DMS153 treated with DMSO at 0.1 percent for 48 hours (cell line): ENCODE measurements at regions not wholly inside any gene's neighbourhood (a gene's known extent, or its start where the extent isn't known, plus 50 kb on each side); places are given as distances from the start of the nearest gene placed in this dataset.

Experiments used
- DNase-seq: peaks from one replicate; lab custom pipeline; 2025; ENCODE audit not compliant: unreplicated experiment; lab: John Stamatoyannopoulos, UW

DNA sequence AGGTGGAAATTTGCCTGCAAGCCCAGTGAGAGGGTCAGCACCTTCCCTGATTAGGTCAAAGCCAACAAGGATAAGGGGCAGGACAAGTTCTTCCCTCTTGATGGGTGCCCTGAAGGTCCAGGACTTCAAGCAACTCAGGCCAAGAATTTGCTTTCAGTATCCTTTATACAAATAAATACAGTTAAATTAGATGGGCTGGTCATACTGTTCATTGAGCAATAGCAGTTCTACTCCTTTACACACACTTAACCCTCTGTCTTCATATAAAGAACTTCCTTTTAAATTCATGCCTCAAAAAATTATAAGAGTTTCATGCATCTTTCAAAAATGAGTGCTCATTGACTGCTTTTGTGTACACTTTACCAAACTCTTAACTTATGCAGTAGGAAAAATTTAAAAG, 392.0 kb downstream of the SPRY1 start:
- no peak for DNase-seq

DNA sequence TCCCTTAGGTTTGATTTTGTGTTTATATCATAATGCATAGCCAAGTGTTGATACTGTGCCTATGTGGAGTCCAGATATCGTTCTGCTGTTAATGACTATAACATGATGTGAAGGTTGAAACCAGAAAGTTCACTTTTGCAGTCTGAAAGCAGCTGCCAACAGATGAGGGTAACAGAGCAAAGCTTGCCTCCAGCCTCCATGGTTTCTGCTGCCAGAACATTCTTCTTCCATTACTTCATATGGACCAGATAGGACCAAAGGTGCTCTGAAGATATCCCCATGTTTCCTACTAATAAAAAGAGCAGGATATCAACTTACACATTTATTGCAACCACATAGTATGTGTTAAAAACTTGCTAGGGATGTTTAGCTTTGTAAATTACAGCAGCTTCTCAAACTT, 394.1 kb downstream of the SPRY1 start:
- no peak for DNase-seq

DNA sequence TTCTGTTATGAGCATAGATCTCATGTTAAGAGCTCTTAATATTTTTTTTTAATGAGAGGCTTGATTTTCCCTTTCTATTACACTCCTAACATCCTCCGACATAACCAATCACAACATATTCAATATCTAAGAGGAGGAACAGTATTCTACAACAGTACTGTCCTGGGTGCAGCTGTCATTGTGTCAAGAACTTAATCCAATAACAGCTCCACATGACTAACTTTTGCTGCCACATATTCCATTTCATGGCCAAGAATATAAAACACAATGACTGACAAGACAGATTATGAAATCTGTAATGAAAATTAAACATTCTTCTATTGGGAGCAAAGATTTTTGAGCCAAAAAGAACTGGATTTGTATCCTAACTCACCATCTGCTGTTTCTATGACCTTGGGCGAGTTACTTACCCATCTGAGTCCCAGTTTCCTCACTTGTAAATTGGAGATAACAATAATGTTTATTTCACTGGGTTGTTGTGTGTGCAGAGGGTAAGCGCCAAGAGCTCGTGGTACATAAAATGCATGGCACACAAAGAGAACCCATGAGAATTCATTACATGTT, 405.6 kb downstream of the SPRY1 start:
- DNase-seq, result no peak

DNA sequence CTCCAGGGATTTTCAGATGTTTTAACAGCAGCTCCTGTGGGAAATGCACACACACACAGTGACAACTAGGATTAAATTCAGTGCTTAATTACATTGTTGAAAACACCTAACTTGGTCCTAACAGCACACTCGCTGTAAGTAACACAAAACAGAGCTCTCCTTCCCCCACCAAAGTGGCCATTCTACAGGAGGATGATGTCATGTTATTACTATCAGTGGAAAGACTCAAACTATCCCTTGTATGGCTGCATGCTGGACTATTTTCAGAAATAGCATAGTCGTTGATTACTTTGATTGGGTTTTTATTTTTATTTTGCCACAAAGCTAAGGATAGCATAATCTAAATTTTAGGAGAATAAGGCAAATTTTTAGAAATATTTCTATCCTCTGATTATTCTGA, 406.3 kb downstream of the SPRY1 start:
- no peak for DNase-seq

DNA sequence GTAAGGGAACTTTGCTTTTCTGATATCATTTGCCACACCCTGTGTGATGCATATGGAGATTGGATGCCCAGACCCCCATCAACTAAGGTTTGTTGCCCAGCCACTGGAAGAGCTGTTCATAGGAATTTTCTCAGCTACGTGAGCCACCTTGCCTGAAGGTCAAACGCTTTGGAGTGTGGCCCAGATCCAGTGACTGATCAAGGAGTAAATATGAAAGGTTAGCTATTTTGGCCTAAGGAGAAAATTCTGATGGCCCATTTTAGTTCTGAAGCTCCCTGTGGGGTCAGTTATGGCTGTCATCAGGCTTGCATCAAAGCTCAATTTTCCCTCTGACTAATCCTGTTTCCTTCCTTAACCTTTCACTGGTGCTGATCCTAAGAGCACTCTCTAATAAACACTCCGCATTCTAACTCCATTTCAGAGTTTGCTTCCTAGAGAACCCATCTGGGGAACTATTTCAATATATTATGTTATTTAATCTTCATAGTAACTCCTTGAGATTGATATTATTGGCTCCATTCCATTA, 407.7 kb downstream of the SPRY1 start:
- DNase-seq, result no peak

DNA sequence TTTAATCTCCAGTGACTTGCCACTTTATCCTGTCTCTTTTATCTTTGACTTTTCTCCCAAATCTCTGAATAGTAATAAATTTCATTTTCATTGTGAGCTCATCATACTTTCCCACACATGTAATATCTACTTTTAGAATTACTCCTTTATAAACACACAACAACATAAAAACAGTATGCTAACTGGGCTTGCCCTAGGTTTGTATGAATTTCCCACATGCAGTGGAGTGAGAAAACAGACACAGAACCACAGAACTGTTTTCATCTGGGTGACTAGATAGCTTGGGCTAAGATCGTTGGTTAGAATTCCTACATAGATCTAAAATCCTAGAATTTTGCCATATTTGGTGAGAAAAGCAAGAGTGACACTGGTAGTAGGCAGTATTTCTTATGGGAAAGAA, 409.5 kb downstream of the SPRY1 start:
- no peak for DNase-seq

DNA sequence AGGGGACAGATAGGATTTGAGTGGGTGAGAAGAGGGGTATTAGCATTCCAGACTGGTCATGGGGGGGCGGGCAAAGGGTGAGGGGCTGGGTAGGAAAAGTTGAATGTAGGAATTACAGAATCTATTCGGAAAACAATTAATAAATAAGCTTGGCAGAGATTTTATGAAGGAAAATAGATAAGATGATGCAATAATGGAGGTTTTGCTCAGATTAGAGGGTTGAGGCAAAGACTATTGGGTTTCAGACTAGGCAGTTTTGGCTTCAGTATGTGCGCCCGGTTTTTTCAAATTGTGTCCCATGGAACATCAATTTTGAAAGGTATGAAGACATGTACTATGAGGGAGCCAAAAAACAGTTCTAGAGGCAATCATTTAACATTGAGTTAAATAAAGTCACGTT, 410.6 kb downstream of the SPRY1 start:
- no peak for DNase-seq

DNA sequence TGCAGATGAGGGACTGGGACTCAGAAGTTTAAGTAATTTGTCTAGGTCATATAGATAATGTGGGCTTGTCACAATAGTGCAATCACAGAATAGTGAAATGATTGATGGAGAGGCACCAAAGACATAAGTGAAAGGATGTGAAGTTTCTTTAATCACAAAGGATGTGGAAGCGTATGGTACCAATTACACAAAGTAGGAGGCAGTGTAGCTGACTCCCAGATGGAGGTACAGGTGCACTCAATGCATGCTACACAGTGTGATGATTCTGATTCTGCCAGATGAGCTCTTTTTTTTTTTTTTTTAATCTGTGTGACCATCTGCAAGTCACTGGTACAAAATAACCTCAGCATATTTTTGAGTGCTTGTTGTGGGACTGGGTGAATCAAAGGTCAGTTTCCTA, 411.3 kb downstream of the SPRY1 start:
- no peak for DNase-seq

DNA sequence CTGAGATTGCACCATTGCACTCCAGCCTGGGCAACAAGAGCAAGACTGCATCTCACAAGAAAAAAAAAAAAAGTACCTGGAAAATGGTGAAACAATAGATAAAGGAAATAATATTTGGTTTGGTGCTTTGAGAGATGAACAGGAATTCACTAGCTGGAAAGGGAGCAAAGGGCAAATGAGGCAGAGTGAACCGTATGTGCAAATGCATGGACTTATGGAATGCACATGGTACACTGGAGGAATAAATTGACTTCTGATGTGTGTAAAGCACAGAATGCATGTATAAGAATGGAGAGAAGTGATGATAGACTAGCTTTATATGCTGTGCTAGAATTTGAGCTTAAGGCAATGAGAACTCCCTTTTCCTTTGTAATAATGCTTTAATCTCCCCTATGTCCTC, 413.3 kb downstream of the SPRY1 start:
- DNase-seq, result no peak

DNA sequence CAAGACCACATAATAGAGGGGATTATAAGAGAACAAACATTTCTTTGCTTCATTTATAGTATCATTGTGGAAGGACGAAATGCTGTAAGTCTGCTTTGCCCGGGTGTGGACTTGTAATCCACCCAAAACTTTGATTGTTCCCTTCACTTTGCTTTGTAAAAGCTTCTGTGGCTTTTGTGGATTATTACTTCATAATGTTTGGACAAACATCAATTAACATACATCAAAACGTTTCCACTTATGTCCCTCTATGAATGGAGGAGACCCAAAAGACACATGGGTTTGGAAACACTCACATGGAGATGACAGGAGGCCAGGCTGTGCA, 415.4 kb downstream of the SPRY1 start:
- DNase-seq, result no peak

DNA sequence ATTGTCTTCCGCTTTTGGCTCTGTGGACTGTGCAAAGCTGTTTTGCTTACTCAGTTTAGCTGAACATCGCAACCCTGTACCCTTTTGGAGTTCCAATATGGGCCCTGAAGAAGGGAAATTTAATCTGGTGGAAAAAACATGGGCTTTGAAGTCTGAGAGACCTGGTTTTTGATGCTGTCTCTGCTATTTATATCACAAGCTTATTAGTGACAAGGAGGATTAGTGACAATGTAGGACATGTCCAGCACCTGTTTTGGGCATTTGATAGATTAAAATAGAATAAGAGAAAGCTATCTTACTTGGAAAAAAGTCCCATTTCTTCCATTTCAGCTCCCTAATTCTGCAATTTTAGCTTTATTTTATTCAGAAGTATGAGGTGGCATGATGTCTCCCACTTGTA, 417.3 kb downstream of the SPRY1 start:
- DNase-seq, result no peak

DNA sequence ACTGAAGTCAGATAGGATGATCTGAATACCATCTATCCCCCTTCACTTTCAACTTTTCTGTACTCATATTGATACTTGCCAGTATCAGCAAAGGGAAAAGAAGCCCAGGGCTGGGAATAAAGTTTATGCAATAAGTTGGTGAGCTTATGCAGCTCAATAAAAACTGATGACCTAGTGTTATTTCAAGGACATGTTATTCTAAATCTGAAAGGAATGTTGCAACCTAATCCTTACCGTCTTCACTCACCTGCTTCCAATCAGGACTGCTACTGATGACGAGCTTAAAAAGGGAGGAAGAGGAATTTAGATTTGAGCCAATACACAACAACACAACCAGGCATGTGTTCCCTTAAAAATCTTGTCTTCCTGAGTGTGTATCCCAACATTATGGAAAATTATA, 419.9 kb downstream of the SPRY1 start:
- DNase-seq, result no peak

DNA sequence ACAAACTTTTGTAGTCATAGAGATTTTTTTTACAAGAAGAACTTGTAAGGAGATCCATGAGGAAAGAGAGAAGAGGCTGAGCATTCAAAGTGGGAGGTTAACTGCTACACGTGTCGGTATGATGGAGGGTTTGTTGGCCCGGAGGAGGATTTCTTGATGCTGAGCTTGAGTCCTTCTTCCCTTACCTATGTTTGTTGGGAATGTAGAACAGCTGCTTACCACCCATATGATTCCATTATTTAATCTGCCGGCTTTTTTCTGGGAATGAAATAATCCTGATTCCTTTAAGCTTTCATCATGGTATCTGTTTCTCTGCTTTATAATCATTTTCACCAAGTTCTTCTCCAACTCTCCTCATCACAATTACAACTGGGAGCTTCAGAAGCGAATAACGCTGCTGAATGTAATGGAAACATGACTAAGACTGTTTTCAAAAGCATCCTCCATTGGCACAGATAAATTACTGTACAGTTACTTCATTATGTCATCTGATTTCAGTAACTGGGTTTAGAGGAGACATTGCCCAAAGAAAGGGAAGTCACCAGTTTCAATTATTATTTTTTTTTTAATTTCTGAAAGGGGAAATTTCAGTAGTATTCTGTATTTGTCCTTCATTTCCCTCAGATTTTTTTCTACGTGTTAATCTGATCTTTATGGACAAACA, 420.6 kb downstream of the SPRY1 start:
- no peak for DNase-seq

DNA sequence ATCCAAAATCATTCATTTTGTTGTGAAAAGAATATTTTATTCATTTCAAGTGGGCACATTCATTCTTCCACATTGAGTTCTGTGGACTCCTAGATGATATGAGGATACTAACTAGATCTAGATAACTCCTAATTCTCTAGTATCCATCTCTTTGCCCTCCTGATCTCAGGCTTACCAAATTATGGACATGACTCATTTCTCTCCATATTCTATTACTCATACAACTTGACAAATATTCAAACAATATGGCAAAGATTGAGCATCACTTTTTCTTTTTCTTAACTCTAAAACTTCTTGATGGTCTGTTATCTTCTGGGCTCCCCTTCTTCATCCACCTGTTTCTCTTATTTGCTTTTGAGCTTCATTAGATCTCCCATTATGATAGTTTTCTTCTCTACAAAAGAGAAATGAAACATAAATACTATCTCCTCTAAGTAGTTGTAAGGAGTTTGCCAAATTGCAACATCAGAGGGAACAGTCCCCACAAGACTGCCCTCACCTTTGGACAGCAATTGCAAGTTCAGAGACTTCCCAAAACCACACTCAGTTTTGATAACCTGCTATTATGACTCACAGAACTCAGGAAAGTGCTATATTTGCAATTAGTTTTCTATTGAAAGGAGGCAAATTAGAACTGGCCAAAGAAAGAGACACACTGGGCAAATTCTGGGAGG, 422.9 kb downstream of the SPRY1 start:
- DNase-seq, result no peak

DNA sequence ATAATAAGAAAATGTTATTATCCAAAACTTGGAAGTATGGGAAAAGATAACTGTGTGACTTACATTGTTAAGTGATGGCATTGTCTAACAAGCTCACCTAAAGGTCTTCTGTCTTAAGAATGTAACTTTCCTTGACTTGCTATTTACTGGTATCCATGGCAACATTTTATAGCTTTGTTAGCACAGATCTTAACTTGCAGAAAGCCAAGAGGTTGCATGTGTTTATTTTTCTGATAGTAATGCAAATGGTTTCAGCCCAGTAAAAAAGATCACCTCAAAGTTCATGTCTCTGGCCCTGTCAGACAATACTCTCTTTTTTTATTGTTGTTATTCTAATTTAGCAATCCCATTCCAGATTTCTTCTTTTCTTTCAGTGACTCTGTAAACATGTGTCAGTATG, 425.3 kb downstream of the SPRY1 start:
- no peak for DNase-seq

DNA sequence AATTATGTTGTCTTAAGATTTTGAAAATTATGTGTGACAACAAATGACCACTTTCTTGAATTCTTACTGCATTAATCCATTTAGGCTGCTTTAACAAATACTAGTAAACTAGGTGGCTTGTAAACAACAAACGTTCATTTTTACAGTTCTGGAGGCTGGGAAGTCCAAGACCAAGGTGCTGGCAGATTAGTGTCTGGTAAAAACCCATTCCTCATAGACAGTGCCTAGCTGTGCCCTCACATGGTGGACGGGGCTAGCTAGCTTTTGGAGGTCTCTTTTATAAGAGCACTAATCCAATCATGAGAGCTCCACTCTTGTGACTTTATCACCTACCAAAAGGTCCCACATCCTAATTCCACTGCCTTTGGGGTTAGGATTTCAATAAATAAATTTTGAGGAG, 425.8 kb downstream of the SPRY1 start:
- DNase-seq, result no peak

DNA sequence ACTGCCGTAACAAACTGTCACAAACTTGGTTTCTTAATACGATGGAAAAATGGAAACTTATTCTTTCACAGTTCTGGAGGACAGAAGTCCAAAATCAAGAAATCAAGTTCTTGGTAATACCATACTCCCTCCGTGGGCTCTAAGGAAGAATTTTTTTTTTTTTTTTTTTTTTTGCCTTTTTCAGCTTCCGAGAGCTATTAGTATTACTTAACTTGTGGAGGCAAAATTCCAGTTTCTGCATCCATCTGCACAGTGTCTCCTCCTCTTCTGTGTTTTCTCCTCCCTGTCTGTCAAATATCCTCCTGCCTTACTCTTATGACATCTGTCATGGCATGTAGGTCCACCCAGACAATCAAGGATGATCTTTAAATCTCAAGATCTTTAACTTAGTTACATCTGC, 426.6 kb downstream of the SPRY1 start:
- no peak for DNase-seq

DNA sequence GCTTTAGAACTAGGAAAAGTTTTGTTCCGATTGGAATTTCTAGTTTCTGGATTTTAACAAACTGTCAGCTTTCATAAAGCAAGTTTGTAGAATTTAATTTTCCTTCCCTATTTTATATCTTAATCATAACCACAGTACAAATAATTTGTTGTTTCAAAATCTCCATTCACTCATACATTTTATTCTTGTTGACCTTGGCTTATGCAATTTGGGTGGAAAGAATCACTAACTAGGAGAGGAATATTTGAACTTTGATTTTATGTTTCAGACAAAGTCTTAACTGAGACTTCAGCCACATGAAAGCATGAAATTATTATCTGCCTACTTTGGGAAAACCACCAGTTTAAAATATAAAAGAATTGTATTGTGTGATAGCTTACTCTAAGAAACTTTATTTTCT, 427.9 kb downstream of the SPRY1 start:
- DNase-seq, result no peak

DNA sequence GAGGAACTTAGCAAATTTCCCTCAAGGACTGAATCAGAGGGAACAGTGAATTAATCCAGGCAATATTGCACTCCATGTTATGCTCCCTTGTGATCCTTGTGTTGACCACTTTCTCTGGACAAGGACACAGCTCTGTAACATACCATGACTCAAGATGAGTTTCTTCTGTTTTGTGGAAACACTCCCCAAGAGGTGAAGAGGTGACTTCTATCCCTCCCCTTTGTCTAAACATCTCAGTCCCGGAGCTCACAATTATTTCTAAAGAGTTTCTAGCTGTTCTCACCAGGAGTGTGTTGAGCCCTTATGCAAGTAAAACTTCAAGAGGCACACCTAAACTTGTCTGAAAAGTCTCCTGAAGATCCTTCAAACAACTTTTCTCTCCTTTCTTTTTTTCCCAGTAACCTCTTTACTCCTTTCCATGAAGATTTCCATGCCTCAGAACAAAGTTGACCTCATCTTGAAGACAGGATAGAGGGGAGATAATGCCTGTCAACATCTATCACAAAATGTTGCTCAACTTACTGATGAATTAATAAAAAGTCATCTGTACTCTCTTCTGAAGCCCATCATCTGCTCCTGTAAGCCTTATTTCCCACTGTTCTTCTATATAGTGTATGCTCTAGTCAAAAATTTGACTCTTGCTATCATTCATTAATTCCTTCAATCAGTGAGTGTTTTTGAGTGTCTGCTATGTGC, 429.1 kb downstream of the SPRY1 start:
- no peak for DNase-seq

DNA sequence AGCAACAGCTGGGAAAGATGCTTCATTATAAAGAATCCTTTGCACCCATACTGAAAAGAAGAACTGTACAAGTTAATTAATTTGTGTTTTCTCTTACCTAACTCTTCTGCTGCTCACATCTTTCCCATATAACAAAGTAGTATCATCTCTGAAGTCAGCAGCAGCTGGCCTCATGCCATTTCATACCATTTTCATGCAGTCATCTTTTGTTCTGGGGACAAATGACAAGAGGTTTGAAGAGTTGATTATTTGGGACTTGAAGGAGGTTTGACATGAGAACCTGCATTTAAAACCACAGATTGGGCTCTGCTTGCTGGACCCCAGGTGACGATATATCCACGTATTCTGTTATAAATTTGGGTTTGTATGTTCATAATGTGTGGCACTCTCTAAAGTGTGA, 430.3 kb downstream of the SPRY1 start:
- DNase-seq, result no peak

DNA sequence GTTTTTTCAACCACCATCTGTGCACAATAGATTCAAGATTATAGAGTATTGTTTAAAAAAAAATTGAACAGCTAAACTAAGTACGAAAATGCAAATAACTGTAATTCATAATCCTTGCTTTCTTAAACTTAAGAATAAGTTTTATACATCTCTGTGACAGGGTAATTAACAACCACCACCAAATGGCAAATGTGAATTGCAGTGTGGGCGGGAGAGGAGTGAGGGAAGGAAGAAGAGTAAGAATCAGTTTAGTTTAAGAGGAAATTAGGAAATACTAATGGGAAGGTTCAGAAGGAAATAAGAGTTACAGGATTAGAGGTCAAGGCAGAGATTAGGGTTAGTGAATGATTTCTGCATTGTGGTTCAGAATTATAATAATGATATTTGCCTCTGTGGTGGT, 430.9 kb downstream of the SPRY1 start:
- DNase-seq, result no peak

DNA sequence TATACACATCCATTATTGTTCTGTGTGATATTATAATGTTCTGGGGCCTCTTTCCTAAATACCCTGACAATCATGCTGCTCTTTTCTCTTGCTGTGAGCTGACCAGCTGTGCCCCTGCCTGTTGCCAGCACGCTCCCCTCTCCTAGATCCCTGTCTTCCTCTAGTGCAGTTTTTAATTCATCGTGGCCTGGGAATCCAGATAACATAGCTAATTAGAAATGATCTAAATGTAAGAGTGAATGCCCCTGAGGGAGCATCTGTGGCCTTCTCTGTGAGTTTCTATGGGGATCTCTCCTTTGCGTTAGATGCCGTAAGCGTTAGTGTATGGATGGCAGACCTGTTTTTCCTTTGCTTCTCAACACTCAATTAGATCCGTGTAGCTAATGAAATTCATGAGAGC, 434.3 kb downstream of the SPRY1 start:
- DNase-seq, result no peak
